HL-60 (cell line): ENCODE measurements at regions not wholly inside any gene's neighbourhood (a gene's known extent, or its start where the extent isn't known, plus 50 kb on each side); places are given as distances from the start of the nearest gene placed in this dataset.

ENCODE experiments used
- DNase-seq, 2 experiments: peaks; one replicate each; pipeline ENCODE4 v3.0.0-alpha.2; 2010 to 2020; ENCODE audit warnings: low read depth in 1 of 2, low spot score in 1 of 2
- H3K27ac ChIP-seq: fragments of 250-450 bp; sonication (Bioruptor Pico); replicated peaks from 2 replicates; pipeline ENCODE4 v1.5.1; 2020; ENCODE audit warnings: mild to moderate bottlenecking, moderate library complexity
- H3K27me3 ChIP-seq: fragments of 250-450 bp; sonication (Bioruptor Pico); 2 replicates; pipeline ENCODE4 v1.5.1; 2021; ENCODE audit warnings: mild to moderate bottlenecking, moderate library complexity; ENCODE audit not compliant: insufficient read depth, poor library complexity, severe bottlenecking
- H3K4me3 ChIP-seq: replicated peaks from 2 replicates; pipeline ENCODE4 v1.5.1; 2011; ENCODE audit warnings: mild to moderate bottlenecking, control low read depth, low read length; ENCODE audit not compliant: insufficient read depth
- GABPA ChIP-seq: IDR thresholded peaks from 2 replicates; pipeline ENCODE4 v1.6.1; 2012; ENCODE audit warnings: low read depth
- POLR2AphosphoS5 ChIP-seq: IDR thresholded peaks from 2 replicates; pipeline ENCODE4 v1.6.1; 2012; ENCODE audit warnings: low read depth
- SPI1 ChIP-seq: IDR thresholded peaks from 2 replicates; pipeline ENCODE4 v1.6.1; 2012; ENCODE audit warnings: low read depth, mild to moderate bottlenecking, borderline replicate concordance
- TF ChIP-seq, protein P1 (sequence below): IDR thresholded peaks from 2 replicates; pipeline ENCODE4 v1.6.1; 2012; ENCODE audit warnings: low read depth; ENCODE audit not compliant: insufficient replicate concordance
- TF ChIP-seq, protein P2 (sequence below): IDR thresholded peaks from one replicate; pipeline ENCODE4 v1.5.1; 2011; ENCODE audit warnings: low read length, control low read depth, inconsistent platforms; ENCODE audit not compliant: insufficient read depth

DNA sequence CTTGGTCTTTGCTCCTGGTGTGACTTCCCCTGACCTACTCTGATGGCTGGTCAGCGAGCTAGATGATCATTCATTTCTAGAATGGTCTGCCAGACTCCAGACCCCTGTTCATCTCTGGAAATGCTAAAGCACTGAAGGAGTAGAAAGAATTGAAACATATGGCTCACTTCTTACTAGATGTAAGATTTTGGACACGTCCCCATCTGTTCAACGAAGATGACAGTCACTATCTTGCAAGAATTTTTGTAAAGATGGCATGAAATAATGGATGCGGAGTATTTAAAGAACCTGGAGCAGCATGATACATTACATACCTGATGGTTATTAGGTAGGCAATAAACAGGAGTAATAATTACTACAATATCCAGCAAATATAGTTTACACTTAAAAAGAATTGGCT, 252.7 kb upstream of the SDK2 start:
- DNase-seq = no peak
- TF ChIP-seq SPI1 = no peak
- TF ChIP-seq POLR2AphosphoS5 = no peak
- TF ChIP-seq, protein P1, sequence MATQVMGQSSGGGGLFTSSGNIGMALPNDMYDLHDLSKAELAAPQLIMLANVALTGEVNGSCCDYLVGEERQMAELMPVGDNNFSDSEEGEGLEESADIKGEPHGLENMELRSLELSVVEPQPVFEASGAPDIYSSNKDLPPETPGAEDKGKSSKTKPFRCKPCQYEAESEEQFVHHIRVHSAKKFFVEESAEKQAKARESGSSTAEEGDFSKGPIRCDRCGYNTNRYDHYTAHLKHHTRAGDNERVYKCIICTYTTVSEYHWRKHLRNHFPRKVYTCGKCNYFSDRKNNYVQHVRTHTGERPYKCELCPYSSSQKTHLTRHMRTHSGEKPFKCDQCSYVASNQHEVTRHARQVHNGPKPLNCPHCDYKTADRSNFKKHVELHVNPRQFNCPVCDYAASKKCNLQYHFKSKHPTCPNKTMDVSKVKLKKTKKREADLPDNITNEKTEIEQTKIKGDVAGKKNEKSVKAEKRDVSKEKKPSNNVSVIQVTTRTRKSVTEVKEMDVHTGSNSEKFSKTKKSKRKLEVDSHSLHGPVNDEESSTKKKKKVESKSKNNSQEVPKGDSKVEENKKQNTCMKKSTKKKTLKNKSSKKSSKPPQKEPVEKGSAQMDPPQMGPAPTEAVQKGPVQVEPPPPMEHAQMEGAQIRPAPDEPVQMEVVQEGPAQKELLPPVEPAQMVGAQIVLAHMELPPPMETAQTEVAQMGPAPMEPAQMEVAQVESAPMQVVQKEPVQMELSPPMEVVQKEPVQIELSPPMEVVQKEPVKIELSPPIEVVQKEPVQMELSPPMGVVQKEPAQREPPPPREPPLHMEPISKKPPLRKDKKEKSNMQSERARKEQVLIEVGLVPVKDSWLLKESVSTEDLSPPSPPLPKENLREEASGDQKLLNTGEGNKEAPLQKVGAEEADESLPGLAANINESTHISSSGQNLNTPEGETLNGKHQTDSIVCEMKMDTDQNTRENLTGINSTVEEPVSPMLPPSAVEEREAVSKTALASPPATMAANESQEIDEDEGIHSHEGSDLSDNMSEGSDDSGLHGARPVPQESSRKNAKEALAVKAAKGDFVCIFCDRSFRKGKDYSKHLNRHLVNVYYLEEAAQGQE = no peak
- TF ChIP-seq, protein P2, sequence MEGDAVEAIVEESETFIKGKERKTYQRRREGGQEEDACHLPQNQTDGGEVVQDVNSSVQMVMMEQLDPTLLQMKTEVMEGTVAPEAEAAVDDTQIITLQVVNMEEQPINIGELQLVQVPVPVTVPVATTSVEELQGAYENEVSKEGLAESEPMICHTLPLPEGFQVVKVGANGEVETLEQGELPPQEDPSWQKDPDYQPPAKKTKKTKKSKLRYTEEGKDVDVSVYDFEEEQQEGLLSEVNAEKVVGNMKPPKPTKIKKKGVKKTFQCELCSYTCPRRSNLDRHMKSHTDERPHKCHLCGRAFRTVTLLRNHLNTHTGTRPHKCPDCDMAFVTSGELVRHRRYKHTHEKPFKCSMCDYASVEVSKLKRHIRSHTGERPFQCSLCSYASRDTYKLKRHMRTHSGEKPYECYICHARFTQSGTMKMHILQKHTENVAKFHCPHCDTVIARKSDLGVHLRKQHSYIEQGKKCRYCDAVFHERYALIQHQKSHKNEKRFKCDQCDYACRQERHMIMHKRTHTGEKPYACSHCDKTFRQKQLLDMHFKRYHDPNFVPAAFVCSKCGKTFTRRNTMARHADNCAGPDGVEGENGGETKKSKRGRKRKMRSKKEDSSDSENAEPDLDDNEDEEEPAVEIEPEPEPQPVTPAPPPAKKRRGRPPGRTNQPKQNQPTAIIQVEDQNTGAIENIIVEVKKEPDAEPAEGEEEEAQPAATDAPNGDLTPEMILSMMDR = no peak
- TF ChIP-seq GABPA = no peak
- peaks cover 20% of the 10 kb centered on the region for H3K27me3 ChIP-seq
- H3K4me3 ChIP-seq = no peak overlapping the region
- no peak overlapping the region for H3K27ac ChIP-seq

DNA sequence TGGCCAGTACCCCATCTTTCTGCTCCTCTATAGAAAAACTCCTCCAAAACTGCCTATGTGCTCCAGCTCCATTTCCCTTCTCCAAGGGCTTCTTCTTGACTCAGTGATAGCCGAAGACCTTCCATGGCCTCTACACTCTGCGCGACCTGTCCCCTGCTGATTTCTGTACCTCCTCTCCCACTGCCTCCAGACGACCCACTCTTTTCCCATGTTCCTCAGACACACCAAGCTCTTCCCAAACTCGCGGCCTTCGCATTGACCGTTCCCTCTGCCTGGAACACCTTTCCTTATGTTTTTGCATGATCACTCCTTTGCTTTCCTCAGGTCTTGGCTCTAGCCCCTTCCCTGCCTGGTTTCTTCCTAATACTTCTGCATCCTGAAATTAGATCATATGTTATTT, 255.6 kb upstream of the SDK2 start:
- TF ChIP-seq SPI1 (no peak), POLR2AphosphoS5 (no peak), GABPA (no peak)
- TF ChIP-seq, protein P2 = no peak
- TF ChIP-seq, protein P1 = no peak
- no peak overlapping the region for H3K27ac ChIP-seq
- H3K4me3 ChIP-seq = no peak overlapping the region
- peaks cover 31% of the 10 kb centered on the region for H3K27me3 ChIP-seq
- no peak for DNase-seq

DNA sequence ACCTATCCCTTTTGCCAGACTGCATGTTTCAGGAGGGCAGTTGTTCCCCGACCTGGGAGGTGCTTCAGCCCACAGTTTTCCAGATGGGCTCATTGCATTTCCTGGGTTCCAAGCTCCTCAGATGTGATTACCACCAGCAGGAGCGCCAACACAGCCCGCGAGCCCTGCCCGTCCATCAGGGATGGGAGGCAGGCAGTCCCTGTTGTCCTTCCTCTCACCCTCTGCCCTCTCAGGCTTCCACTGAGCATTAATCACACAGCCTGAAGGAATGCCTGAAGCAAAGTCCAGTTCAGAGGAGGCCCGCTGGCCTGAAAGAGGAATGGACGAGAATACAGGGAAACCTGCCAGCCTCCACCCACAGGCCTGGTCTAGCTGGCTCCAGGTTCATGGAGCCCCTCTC, 256.3 kb upstream of the SDK2 start:
- Histone ChIP-seq H3K4me3 (no peak overlapping the region), H3K27ac (no peak overlapping the region), H3K27me3 (peaks cover 31% of the 10 kb centered on the region)
- TF ChIP-seq, protein P2 = no peak
- TF ChIP-seq POLR2AphosphoS5 (no peak), SPI1 (no peak), GABPA (no peak)
- TF ChIP-seq, protein P1 = no peak
- DNase-seq = no peak
